ENCODE measurements at regions not wholly inside any gene's neighbourhood (a gene's known extent, or its start where the extent isn't known, plus 50 kb on each side); places are given as distances from the start of the nearest gene placed in this dataset.

DNA sequence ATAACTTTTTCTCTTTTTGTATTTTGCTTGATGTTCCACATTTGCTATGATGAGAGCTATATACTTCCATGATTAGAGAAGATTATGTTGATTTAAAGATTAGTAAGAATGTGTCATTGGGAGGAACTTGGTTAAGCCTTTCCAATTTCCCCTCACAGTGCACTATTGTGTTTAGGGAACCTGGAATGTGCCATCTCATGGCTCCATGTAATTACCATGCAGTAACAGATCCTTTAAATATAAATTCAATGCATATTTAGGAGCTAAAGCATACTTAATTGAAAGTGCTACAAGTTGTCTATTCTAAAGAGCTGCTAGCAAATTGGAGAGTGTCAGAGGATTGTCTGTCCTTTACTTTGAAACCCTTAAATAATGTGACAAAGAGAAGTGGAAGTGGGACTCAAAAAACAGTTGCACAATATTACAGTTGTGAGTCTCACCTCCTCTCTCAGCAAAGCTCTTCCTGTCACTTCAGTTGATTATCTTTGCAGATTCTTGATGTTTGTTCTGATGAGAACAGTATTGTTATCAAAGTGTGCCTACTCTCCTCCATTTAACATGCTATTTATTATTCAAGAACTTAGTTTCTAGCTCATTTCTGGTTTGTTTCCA, 1162.7 kb upstream of the ZEB2 start:
- TF ChIP-seq EZH2 (IDR thresholded peaks at IDR 0.05; ENCODE audit: insufficient read depth, low read length) = no peak
- TF ChIP-seq, protein P1, sequence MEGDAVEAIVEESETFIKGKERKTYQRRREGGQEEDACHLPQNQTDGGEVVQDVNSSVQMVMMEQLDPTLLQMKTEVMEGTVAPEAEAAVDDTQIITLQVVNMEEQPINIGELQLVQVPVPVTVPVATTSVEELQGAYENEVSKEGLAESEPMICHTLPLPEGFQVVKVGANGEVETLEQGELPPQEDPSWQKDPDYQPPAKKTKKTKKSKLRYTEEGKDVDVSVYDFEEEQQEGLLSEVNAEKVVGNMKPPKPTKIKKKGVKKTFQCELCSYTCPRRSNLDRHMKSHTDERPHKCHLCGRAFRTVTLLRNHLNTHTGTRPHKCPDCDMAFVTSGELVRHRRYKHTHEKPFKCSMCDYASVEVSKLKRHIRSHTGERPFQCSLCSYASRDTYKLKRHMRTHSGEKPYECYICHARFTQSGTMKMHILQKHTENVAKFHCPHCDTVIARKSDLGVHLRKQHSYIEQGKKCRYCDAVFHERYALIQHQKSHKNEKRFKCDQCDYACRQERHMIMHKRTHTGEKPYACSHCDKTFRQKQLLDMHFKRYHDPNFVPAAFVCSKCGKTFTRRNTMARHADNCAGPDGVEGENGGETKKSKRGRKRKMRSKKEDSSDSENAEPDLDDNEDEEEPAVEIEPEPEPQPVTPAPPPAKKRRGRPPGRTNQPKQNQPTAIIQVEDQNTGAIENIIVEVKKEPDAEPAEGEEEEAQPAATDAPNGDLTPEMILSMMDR (IDR thresholded peaks at IDR 0.05; ENCODE audit: insufficient read depth, low read depth, low read length) = no peak
- H3K36me3 Mint-ChIP-seq (ENCODE audit: low read depth, unreplicated experiment) = no peaks in the 10 kb centered on the region
- no peak overlapping the region for H3K27ac Mint-ChIP-seq (ENCODE audit: unreplicated experiment)
- H2AFZ ChIP-seq (ENCODE audit: low read depth, low read length) = no peak overlapping the region
- H3K4me1 Mint-ChIP-seq (ENCODE audit: low read depth, unreplicated experiment) = no peaks in the 10 kb centered on the region
- no peaks in the 10 kb centered on the region for H3K9me3 Mint-ChIP-seq (ENCODE audit: unreplicated experiment)
- no peak for DNase-seq (ENCODE audit: low read depth)
- H4K20me1 ChIP-seq (ENCODE audit: insufficient read depth, low read length) = no peaks in the 10 kb centered on the region
- H3K79me2 ChIP-seq (ENCODE audit: insufficient read depth, low read length) = no peaks in the 10 kb centered on the region
- no peaks in the 10 kb centered on the region for H3K9me3 ChIP-seq (ENCODE audit: insufficient read depth, low read depth, low read length)
- H3K27ac ChIP-seq (ENCODE audit: low read depth, low read length) = no peak overlapping the region
- no peaks in the 10 kb centered on the region for H3K36me3 ChIP-seq (ENCODE audit: insufficient read depth, low read length)
- H3K9ac ChIP-seq (ENCODE audit: low read length) = no peak overlapping the region
- H3K27me3 ChIP-seq (ENCODE audit: insufficient read depth, low read length) = no peaks in the 10 kb centered on the region
- H3K4me3 Mint-ChIP-seq (ENCODE audit: unreplicated experiment) = no peak overlapping the region
- no peaks in the 10 kb centered on the region for H3K27me3 Mint-ChIP-seq (ENCODE audit: low read depth, unreplicated experiment)
- no peak overlapping the region for H3K4me3 ChIP-seq (ENCODE audit: insufficient read depth, low read depth, low read length)
- H3K4me2 ChIP-seq (ENCODE audit: low read length) = no peak overlapping the region
- no peak for FAIRE-seq
- no peaks in the 10 kb centered on the region for H3K4me1 ChIP-seq (ENCODE audit: insufficient read depth, low read length)

- no peaks in the 10 kb centered on the region for H3K27me3 Mint-ChIP-seq (ENCODE audit: low read depth, unreplicated experiment)
- H3K9me3 ChIP-seq (ENCODE audit: insufficient read depth, low read depth, low read length) = no peaks in the 10 kb centered on the region
- no peaks in the 10 kb centered on the region for H4K20me1 ChIP-seq (ENCODE audit: insufficient read depth, low read length)
- no peak overlapping the region for H3K9ac ChIP-seq (ENCODE audit: low read length)
- H3K4me3 Mint-ChIP-seq (ENCODE audit: unreplicated experiment) = no peak overlapping the region
- no peak overlapping the region for H2AFZ ChIP-seq (ENCODE audit: low read depth, low read length)
- DNase-seq (ENCODE audit: low read depth) (no peak), FAIRE-seq (no peak)
- H3K4me1 Mint-ChIP-seq (ENCODE audit: low read depth, unreplicated experiment) = no peaks in the 10 kb centered on the region
- no peak overlapping the region for H3K4me3 ChIP-seq (ENCODE audit: insufficient read depth, low read depth, low read length)
- H3K79me2 ChIP-seq (ENCODE audit: insufficient read depth, low read length) = no peaks in the 10 kb centered on the region
- H3K4me2 ChIP-seq (ENCODE audit: low read length) = no peak overlapping the region
- no peaks in the 10 kb centered on the region for H3K36me3 Mint-ChIP-seq (ENCODE audit: low read depth, unreplicated experiment)
- no peak for TF ChIP-seq EZH2 (IDR thresholded peaks at IDR 0.05; ENCODE audit: insufficient read depth, low read length)
- TF ChIP-seq, protein P1 (IDR thresholded peaks at IDR 0.05; ENCODE audit: insufficient read depth, low read depth, low read length) = no peak
- H3K27ac ChIP-seq (ENCODE audit: low read depth, low read length) = no peak overlapping the region
- no peaks in the 10 kb centered on the region for H3K36me3 ChIP-seq (ENCODE audit: insufficient read depth, low read length)
- H3K9me3 Mint-ChIP-seq (ENCODE audit: unreplicated experiment) = no peaks in the 10 kb centered on the region
- H3K27me3 ChIP-seq (ENCODE audit: insufficient read depth, low read length) = no peaks in the 10 kb centered on the region
- no peak overlapping the region for H3K27ac Mint-ChIP-seq (ENCODE audit: unreplicated experiment)
- H3K4me1 ChIP-seq (ENCODE audit: insufficient read depth, low read length) = no peaks in the 10 kb centered on the region
Measured at GRCh38 chr2:145680276-145680675, 1160.4 kb upstream of the ZEB2 start.

- no peaks in the 10 kb centered on the region for H3K27me3 ChIP-seq (ENCODE audit: insufficient read depth, low read length)
- H3K36me3 ChIP-seq (ENCODE audit: insufficient read depth, low read length) = no peaks in the 10 kb centered on the region
- no peak overlapping the region for H3K4me3 ChIP-seq (ENCODE audit: insufficient read depth, low read depth, low read length)
- H3K27ac ChIP-seq (ENCODE audit: low read depth, low read length) = no peak overlapping the region
- H3K4me2 ChIP-seq (ENCODE audit: low read length) = no peak overlapping the region
- Mint-ChIP-seq H3K9me3 (ENCODE audit: unreplicated experiment) (no peaks in the 10 kb centered on the region), H3K4me3 (ENCODE audit: unreplicated experiment) (no peak overlapping the region), H3K27ac (ENCODE audit: unreplicated experiment) (no peak overlapping the region), H3K36me3 (ENCODE audit: low read depth, unreplicated experiment) (no peaks in the 10 kb centered on the region), H3K4me1 (ENCODE audit: low read depth, unreplicated experiment) (no peaks in the 10 kb centered on the region), H3K27me3 (ENCODE audit: low read depth, unreplicated experiment) (no peaks in the 10 kb centered on the region)
- no peaks in the 10 kb centered on the region for H4K20me1 ChIP-seq (ENCODE audit: insufficient read depth, low read length)
- no peaks in the 10 kb centered on the region for H3K4me1 ChIP-seq (ENCODE audit: insufficient read depth, low read length)
- DNase-seq (ENCODE audit: low read depth) = no peak
- no peaks in the 10 kb centered on the region for H3K9me3 ChIP-seq (ENCODE audit: insufficient read depth, low read depth, low read length)
- no peak overlapping the region for H2AFZ ChIP-seq (ENCODE audit: low read depth, low read length)
- H3K79me2 ChIP-seq (ENCODE audit: insufficient read depth, low read length) = no peaks in the 10 kb centered on the region
- no peak overlapping the region for H3K9ac ChIP-seq (ENCODE audit: low read length)
- TF ChIP-seq, protein P1 (IDR thresholded peaks at IDR 0.05; ENCODE audit: insufficient read depth, low read depth, low read length) = no peak
- TF ChIP-seq EZH2 (IDR thresholded peaks at IDR 0.05; ENCODE audit: insufficient read depth, low read length) = no peak
- FAIRE-seq = no peak
Measured at GRCh38 chr2:145677371-145677770, 1157.5 kb upstream of the ZEB2 start.

Data from astrocyte (in vitro differentiated cells and primary cell).